Chondrocyte (in vitro differentiated cells): ENCODE measurements at regions not wholly inside any gene's neighbourhood (a gene's known extent, or its start where the extent isn't known, plus 50 kb on each side); places are given as distances from the start of the nearest gene placed in this dataset.
A peak's percentile ranks its signal among the peaks of the same experiment; 100 is the strongest.
"Not testable (repeated sequence)": the region's sequence is repeated elsewhere in the genome, so short reads cannot be mapped to it uniquely, and the experiment has no call there.

Source experiments
- DNase-seq: peaks from one replicate; pipeline ENCODE4 v3.0.0; 2021; ENCODE audit warnings: mixed read lengths, low spot score
- H3K27ac Mint-ChIP-seq: one replicate; pipeline ENCODE4 v1.8.0; 2021; ENCODE audit warnings: mild to moderate bottlenecking, moderate library complexity, mixed read lengths; ENCODE audit not compliant: unreplicated experiment
- H3K27me3 Mint-ChIP-seq: 2 replicates; pipeline ENCODE4 v1.8.0; 2021; ENCODE audit warnings: low read depth, mixed read lengths
- H3K36me3 Mint-ChIP-seq: 2 replicates; pipeline ENCODE4 v1.8.0; 2021; ENCODE audit warnings: low read depth, mixed read lengths
- H3K4me1 Mint-ChIP-seq: 2 replicates; pipeline ENCODE4 v1.8.0; 2021; ENCODE audit warnings: low read depth, mild to moderate bottlenecking, mixed read lengths
- H3K4me3 Mint-ChIP-seq: one replicate; pipeline ENCODE4 v1.8.0; 2021; ENCODE audit warnings: mild to moderate bottlenecking, moderate library complexity, mixed read lengths; ENCODE audit not compliant: unreplicated experiment
- H3K9me3 Mint-ChIP-seq: 2 replicates; pipeline ENCODE4 v1.8.0; 2021; ENCODE audit warnings: low read depth, mixed read lengths
- TF ChIP-seq, protein P1 (sequence below): fragments of 200-600 bp; sonication (generic); IDR thresholded peaks from 2 replicates; pipeline ENCODE4 v1.5.0; 2021; ENCODE audit warnings: antibody characterized with exemption, mild to moderate bottlenecking, moderate library complexity

DNA sequence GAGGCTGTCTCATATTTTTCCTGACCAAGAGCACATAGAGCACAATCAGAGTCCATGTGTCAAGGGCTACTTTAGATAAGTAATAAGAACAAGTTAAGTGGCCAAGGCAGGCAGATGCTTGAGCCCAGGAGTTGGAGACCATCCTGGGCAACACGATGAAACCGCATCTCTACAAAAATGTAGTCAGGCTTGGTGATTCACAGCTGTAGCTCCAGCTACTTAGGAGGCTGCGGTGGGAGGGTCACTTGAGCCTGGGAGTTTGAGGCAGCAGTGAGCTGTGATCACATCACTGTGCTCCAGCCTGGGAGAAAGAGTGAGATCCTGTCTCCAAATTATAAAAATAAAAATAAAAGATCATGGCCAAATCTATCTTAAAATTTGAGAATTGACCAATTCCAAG is 767.9 kb upstream of the CTNND2 start:
- no peak for DNase-seq
- H3K36me3 Mint-ChIP-seq, result no peaks in the 10 kb centered on the region
- TF ChIP-seq, protein P1, sequence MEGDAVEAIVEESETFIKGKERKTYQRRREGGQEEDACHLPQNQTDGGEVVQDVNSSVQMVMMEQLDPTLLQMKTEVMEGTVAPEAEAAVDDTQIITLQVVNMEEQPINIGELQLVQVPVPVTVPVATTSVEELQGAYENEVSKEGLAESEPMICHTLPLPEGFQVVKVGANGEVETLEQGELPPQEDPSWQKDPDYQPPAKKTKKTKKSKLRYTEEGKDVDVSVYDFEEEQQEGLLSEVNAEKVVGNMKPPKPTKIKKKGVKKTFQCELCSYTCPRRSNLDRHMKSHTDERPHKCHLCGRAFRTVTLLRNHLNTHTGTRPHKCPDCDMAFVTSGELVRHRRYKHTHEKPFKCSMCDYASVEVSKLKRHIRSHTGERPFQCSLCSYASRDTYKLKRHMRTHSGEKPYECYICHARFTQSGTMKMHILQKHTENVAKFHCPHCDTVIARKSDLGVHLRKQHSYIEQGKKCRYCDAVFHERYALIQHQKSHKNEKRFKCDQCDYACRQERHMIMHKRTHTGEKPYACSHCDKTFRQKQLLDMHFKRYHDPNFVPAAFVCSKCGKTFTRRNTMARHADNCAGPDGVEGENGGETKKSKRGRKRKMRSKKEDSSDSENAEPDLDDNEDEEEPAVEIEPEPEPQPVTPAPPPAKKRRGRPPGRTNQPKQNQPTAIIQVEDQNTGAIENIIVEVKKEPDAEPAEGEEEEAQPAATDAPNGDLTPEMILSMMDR, result no peak
- H3K9me3 Mint-ChIP-seq, result peaks cover 8% of the 10 kb centered on the region
- no peak overlapping the region for H3K27ac Mint-ChIP-seq
- H3K27me3 Mint-ChIP-seq, result peaks cover 23% of the 10 kb centered on the region
- H3K4me1 Mint-ChIP-seq, result no peaks in the 10 kb centered on the region
- no peak overlapping the region for H3K4me3 Mint-ChIP-seq

DNA sequence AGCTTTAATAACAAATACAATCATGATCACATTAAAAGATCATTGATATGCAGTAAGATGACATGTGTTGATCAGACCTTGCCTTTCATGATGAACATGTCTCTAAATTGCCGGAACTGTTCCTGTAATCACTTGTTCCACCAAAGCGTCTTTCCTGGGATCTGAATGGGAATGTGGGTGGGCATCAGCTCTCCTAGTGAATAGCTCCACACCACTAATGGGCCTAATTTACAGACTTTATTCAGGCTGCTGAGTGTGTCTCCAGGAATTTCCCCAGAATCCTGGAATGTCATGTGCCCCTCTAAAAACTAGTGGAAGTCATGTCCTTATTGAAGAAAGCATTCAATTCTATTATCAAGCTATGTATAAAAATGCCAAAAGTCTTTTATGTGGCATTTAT is 765.1 kb upstream of the CTNND2 start:
- TF ChIP-seq, protein P1, result no peak
- no peaks in the 10 kb centered on the region for H3K4me1 Mint-ChIP-seq
- DNase-seq, result no peak
- H3K4me3 Mint-ChIP-seq, result no peak overlapping the region
- peaks cover 43% of the 10 kb centered on the region for H3K27me3 Mint-ChIP-seq
- H3K9me3 Mint-ChIP-seq, result peaks cover 7% of the 10 kb centered on the region
- H3K36me3 Mint-ChIP-seq, result no peaks in the 10 kb centered on the region
- H3K27ac Mint-ChIP-seq, result no peak overlapping the region

DNA sequence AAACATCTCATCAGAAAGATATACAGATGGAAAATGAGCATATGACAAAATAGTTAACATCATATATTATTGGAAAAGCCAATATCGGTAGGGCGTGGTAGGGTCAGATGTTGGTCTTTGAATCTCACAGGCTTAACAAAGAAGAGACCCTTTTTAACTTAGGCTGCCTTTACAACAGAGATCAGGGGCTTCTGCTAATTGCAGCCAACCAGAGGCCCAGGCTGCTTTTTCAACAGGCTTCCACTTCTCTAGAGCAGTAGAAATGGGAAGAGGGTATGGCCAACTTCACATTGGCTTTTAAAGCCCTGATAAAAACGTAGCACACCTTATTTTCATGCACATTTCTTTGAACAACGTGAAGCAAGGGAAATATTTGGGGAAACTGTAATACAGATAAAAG is 764.3 kb upstream of the CTNND2 start:
- Mint-ChIP-seq H3K27me3 (peaks cover 47% of the 10 kb centered on the region), H3K4me3 (no peak overlapping the region), H3K36me3 (no peaks in the 10 kb centered on the region), H3K27ac (no peak overlapping the region), H3K9me3 (peaks cover 10% of the 10 kb centered on the region), H3K4me1 (no peaks in the 10 kb centered on the region)
- TF ChIP-seq, protein P1, result no peak
- DNase-seq, result no peak

DNA sequence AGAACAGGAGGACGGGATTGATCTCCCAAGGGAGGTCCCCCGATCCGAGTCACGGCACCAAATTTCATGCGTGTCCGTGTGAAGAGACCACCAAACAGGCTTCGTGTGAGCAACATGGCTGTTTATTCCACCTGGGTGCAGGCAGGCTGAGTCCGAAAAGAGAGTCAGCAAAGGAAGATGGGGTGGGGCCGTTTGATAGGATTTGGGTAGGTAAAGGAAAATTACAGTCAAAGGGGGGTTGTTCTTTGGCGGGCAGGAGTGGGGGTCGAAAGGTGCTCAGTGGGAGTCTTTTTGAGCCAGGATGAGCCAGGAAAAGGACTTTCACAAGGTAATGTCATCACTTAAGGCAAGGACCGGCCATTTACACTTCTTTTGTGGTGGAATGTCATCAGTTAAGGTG is 763.6 kb upstream of the CTNND2 start:
- H3K4me1 Mint-ChIP-seq, H3K4me3 Mint-ChIP-seq, H3K27ac Mint-ChIP-seq, DNase-seq, H3K36me3 Mint-ChIP-seq: not testable (repeated sequence)
- Mint-ChIP-seq H3K27me3 (peaks cover 47% of the 10 kb centered on the region), H3K9me3 (peaks cover 12% of the 10 kb centered on the region)

DNA sequence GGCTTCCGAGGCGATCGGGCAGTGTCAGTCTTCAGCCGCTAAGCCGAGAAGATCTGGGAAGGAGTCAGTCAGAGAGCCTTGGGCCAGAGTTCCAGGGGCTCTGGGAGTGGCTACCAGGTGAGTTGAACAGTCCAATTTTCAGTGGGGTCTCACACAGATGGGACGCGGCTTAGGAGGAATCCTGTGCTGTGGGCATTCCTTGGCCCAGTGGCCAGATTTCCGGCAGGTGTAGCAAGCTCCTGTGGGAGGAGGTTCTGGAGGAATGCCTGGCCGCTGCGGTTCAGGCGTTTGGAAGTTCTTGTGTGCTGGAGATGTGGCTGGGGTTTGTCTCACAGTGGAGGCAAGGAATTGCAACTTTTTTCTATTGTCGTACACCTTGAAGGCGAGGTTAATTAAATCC is 761.5 kb upstream of the CTNND2 start:
- H3K4me3 Mint-ChIP-seq, H3K36me3 Mint-ChIP-seq: not testable (repeated sequence)
- peaks cover 47% of the 10 kb centered on the region for H3K27me3 Mint-ChIP-seq

DNA sequence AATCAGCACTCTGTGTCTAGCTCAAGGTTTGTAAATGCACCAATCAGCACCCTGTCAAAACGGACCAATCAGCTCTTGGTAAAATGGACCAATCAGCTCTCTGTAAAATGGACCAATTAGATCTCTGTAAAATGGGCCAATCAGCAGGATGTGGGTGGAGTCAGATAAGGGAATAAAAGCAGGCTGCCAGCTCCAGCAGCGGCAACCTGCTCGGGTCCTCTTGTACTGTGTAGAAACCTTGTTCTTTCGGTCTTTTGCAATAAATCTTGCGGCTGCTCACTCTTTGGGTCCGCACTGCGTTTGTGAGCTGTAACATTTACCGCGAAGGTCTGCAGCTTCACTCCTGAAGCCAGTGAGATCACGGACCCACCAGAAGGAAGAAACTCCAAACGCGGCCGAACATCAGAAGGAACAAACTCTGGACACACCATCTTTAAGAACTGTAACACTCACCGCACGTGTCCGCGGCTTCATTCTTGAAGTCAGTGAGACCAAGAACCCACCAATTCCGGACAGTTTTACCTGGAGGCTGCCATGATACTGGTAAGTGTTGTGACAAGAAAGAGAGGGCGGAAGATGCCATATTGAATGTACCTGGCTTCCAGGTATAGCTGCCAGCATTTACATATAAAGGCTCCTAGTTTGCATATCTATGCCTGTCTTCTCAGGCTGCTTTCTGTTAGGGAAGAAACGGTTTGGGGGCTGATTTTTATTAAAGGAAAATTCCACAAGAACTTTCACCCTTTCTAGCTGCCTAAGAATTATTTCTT is 758.5 kb upstream of the CTNND2 start:
- H3K27ac Mint-ChIP-seq, result no peak overlapping the region

More for the DNA sequence above, 761.5 kb upstream of the CTNND2 start:
- H3K4me1 Mint-ChIP-seq, DNase-seq, H3K27ac Mint-ChIP-seq: not testable (repeated sequence)
- peaks cover 12% of the 10 kb centered on the region for H3K9me3 Mint-ChIP-seq

More for the DNA sequence above, 758.5 kb upstream of the CTNND2 start:
- Mint-ChIP-seq H3K27me3 (peaks cover 31% of the 10 kb centered on the region), H3K36me3 (no peaks in the 10 kb centered on the region), H3K9me3 (peaks cover 25% of the 10 kb centered on the region), H3K4me3 (no peak overlapping the region), H3K4me1 (no peaks in the 10 kb centered on the region)
- TF ChIP-seq, protein P1, result no peak
- DNase-seq, result peak; percentile 44
